HG03571 (cell line): ENCODE measurements at regions not wholly inside any gene's neighbourhood (a gene's known extent, or its start where the extent isn't known, plus 50 kb on each side); places are given as distances from the start of the nearest gene placed in this dataset.
"Not testable (repeated sequence)": the region's sequence is repeated elsewhere in the genome, so short reads cannot be mapped to it uniquely, and the experiment has no call there.

Experiments used
- ATAC-seq: cut with Tn5 transposase; IDR thresholded peaks from one replicate; pipeline ENCODE4 v1.9.1; 2021; ENCODE audit not compliant: unreplicated experiment

- ATAC-seq: no peak
Observed at GRCh38 chr5:62790348-62790747, 211.7 kb downstream of the LRRC70 start.

DNA sequence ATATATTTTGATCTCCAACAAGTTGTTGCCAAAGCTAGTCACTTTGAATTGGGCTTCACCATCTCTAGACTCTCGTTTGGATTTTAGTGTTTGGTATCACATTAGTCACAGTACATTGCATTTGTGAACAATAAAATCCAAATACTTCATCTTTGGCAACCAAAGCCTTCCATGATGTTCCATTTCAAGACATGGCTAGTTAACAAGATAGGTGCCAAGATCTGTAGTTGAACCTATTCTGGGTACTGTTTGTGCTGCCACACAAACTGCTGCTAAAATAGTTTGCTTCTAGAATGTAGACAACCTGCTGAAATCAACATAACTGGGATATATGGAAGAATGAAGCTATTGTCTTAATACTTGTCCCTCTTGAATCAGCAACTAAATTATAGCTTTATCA lies 207.5 kb downstream of the LRRC70 start:
- no peak for ATAC-seq

- no peak for ATAC-seq
Observed at GRCh38 chr5:62785588-62785987, 207.0 kb downstream of the LRRC70 start.

- ATAC-seq: no peak
Observed at GRCh38 chr5:62783374-62784057, 204.9 kb downstream of the LRRC70 start.

- ATAC-seq: no peak
Observed at GRCh38 chr5:62780888-62781287, 202.3 kb downstream of the LRRC70 start.

DNA sequence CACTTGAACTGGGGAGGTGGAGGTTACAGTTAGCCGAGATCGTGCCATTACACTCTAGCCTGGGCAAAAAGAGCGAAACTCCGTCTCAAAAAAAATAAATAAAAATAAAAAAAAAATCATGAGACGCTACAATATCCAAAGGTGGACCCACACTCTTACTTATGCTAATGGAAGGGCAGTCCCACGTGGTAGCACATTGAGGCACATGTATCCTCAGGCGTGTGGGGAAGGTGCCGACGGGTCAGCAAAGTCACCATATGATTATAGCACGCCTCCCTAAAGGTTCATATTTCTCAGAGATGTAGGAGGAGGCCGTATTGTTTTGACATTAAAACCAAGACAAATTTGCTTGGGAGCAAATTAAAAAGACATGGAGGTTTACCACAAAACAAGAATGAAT lies 201.6 kb downstream of the LRRC70 start:
- no peak for ATAC-seq

DNA sequence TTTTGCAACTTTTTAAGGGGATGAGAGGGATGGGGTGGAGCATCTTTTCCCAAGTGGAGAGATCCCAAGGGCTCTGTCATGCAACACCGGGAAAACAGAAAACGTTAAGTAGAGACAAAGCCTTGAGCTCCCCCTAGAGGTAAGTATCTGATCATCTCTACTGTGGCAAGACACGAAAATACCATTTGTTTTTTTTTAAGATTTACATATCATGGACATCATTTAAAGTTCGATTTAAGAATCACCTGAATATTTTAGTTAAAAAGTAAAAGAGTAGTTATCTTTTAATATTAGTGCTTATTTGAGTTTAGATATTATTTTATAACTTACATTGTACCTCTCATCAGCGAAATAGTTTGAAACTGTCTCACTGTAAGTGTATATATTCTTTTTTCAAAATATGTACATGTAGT lies 200.4 kb downstream of the LRRC70 start:
- no peak for ATAC-seq

GRCh38 chr5:62778316-62779009 lies 199.8 kb downstream of the LRRC70 start:
- no peak for ATAC-seq

DNA sequence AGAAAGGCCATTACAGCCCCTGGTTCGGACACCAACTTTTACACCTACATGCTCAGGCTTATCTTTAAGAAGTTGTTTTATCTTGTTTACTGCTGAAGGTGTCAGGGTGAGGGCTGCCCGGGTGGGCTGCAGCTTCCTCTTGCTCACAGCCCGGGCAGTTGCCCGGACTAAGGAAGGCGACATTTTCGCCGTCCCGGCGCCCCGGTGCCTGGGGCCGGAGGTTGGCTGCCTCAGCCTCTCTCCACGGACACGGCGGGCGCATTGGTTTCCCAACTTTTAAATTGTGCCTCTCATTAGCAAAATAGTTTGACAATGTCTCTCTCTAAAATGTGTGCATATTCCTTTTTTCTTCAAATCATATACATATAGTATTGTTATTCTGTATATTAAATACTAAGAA lies 198.5 kb downstream of the LRRC70 start:
- not testable (repeated sequence) for ATAC-seq

GRCh38 chr5:62776592-62776991 lies 198.0 kb downstream of the LRRC70 start:
- not testable (repeated sequence) for ATAC-seq

- no peak for ATAC-seq
Observed at GRCh38 chr5:62773460-62773859, 194.8 kb downstream of the LRRC70 start.

DNA sequence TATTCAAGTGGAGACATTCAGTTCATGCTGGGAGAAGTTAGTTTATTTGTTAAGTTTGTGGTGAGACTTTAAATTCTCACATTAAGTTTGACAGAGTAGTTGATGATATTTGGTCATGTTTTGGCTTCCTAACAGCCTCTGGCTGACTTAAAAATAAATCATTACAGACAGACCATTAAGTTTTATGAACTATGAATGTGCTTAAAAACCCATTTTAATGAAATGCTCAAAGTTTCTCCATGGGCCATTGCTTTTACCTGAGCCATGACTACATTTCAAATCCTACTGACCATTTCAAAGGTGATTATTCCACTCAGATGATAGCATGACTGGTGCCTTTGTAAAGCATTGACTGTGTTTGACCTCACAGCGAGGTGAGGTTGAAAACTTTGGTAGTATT lies 192.7 kb downstream of the LRRC70 start:
- ATAC-seq: no peak

DNA sequence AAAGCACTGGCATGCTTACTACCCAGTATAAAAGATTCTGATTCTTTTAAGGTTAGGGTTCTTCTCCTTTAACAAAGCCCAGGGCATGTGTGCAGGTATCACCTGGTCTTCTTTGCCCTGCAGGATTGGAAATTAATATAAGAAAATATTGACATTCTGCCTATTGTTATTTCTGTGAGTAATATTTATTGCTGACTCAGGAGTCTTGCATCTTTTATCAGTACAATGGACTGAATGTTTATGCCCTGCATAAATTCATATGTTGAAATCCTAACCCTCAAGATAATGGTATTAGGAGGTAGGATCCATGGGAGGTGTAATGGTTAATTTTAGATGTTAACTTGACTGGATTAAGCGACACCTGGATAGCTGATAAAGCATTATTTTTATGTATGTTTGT lies 189.0 kb downstream of the LRRC70 start:
- no peak for ATAC-seq

- no peak for ATAC-seq
Observed at GRCh38 chr5:62767077-62767476, 188.5 kb downstream of the LRRC70 start.

DNA sequence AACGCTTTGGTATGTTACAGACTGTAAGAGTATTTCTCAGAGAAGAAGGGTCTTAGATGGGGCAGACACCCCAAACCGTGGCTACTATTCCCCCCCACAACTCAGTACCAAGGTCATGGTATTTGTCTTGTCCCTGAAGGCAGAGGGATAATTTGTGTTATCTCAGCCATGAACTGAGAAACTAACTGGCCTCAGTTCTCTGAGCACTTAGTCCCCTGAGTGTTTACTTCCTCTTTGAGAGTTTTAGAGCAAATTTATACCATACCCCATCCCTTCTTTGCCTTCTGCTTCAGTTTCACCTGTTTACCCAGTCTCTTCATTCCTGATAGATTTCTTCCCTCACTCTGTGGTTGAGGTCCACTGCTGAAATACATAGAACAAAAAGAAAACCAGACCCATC lies 183.9 kb downstream of the LRRC70 start:
- no peak for ATAC-seq

DNA sequence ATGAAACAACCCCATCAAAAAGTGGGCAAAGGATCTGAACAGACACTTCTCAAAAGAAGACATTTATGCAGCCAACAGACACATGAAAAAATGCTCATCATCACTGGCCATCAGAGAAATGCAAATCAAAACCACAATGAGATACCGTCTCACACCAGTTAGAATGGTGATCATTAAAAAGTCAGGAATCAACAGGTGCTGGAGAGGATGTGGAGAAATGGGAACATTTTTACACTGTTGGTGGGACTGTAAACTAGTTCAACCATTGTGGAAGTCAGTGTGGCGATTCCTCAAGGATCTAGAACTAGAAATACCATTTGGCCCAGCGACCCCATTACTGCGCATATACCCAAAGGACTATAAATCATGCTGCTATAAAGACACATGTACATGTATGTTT lies 179.1 kb downstream of the LRRC70 start:
- ATAC-seq: not testable (repeated sequence)

DNA sequence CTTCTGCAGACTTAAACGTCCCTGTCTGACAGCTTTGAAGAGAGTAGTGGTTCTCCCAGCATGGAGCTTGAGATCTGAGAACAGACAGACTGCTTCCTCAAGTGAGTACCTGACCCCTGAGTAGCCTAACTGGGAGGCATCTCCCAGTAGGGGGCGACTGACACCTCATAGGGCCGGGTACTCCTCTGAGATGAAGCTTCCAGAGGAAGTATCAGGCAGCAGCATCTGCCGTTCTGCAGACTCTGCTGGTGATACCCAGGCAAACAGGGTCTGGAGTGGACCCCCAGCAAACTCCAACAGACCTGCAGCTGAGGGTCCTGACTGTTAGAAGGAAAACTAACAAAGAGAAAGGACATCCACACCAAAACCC lies 174.4 kb downstream of the LRRC70 start:
- ATAC-seq: not testable (repeated sequence)

- not testable (repeated sequence) for ATAC-seq
Observed at GRCh38 chr5:62752056-62752997, 173.7 kb downstream of the LRRC70 start.

GRCh38 chr5:62742207-62742606 lies 163.6 kb downstream of the LRRC70 start:
- ATAC-seq: no peak

DNA sequence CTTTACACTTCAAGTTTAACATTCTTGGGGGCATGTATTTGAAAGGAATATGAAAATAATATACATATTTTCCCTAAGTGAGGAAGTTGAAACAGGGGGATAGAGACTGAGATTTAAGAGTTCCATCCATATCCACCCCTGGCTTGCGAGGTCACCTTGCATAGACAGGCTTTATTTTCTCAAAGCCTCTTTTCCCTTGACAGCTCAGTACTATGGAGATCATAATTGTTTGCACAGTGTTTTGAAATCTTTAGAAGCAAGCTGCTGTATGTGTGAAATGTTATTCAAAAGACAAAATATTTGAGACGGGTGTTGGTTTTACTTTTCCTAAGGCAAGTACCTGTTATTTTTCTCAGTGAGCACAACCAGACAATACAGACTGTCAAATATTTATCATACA lies 163.1 kb downstream of the LRRC70 start:
- no peak for ATAC-seq

GRCh38 chr5:62737766-62738165 lies 159.1 kb downstream of the LRRC70 start:
- ATAC-seq: no peak

- ATAC-seq: no peak
Observed at GRCh38 chr5:62732677-62733121, 154.1 kb downstream of the LRRC70 start.
